ENCODE measurements at regions not wholly inside any gene's neighbourhood (a gene's known extent, or its start where the extent isn't known, plus 50 kb on each side); places are given as distances from the start of the nearest gene placed in this dataset.
"Not testable (repeated sequence)": the region's sequence is repeated elsewhere in the genome, so short reads cannot be mapped to it uniquely, and the experiment has no call there.

DNA sequence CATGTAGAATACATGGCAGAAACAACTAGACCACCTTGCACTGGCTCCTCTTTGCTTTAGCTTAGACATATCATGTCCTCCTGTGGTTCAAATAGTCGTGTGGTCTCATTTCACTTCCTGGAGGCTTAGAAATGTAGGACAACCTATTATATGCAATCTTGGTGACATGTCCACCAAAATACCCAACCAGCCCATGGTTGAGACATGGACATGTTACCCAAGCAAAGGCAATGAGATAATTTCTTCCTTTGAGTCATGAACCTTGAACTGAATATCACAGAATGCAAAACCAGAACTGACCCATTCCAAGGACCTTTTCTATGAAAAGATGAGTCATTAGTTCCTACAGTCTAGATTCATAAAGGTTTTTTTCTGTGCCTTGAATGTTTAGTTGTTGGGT lies 309.0 kb upstream of the MDFIC2 start:
- no peak for DNase-seq

GRCh38 chr3:70620956-70621355 lies 308.5 kb upstream of the MDFIC2 start:
- DNase-seq, result no peak

DNA sequence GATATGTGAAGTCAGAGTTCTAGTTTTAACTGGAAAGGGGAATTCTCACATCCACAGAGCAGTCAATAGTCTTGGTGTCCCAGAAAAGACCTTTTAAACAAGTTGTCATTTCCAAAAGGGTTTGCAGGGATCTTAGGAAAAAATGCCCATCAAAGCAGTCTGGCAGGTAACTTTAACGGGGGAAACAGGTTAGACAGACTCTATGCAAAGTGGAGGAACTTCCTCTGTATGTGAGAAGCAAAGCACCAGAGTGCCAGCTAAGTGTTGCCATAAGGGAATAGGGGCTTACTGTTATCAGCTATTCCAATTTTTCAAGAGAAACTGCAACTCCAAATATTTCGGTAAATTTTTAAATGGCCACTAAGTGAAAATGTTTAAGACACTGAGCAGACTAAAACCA lies 307.9 kb upstream of the MDFIC2 start:
- no peak for DNase-seq

GRCh38 chr3:70618151-70618550 lies 305.7 kb upstream of the MDFIC2 start:
- DNase-seq, result no peak

- DNase-seq, result not testable (repeated sequence)
These were observed 304.9 kb upstream of the MDFIC2 start for GRCh38 chr3:70617349-70617748.

DNA sequence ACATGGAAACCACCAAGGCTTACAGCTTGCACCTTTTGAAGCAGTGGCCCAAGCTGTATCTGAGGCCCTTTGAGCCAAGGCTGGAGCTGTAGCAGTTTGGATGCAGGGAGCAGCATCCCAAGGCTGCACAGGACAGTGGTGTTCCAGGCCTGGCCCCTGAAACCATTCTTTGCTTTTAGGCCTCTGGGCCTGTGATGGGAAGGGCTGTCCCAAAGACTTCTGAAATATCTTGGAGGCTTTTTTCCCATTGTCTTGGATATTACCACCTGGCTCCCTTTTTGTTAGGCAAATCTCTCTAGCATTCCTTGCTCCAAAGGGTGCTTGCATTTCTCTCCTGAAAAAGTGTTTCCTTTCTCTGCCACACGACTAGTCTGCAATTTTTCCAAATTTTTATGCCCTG lies 302.8 kb upstream of the MDFIC2 start:
- DNase-seq, result no peak

DNA sequence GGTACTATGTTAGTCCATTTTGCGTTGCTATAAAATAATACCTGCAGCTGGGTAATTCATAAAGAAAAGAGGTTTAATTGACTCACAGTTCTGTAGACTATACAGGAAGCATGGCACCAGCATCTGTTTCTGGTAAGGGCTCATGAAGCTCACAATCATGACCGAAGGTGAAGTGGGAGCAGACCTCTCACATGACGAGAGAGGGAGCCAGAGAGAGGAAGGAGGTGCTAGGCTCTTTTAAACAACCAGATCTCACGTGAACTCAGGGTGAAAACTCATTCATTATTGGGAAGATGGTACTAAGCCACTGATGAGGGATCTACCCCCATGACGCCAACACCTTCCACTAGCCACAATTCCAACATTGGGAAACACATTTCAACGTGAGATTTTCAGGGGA lies 301.7 kb upstream of the MDFIC2 start:
- DNase-seq, result no peak

DNA sequence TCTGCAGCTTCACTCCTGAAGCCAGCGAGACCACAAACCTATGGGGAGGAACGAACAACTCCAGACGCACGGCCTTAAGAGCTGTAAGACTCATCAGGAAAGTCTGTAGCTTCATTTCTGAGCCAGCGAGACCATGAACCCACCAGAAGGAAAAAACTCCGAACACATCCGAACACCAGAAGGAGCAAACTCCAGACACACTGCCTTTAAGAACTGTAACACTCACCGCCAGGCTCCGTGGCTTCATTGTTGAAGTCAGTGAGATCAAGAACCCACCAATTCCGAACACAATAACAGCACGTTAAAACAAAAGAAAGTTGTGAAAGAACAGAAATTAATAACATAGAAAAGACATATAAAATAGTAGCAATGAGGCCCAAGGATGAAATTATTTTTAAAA lies 300.5 kb upstream of the MDFIC2 start:
- DNase-seq, result no peak

DNA sequence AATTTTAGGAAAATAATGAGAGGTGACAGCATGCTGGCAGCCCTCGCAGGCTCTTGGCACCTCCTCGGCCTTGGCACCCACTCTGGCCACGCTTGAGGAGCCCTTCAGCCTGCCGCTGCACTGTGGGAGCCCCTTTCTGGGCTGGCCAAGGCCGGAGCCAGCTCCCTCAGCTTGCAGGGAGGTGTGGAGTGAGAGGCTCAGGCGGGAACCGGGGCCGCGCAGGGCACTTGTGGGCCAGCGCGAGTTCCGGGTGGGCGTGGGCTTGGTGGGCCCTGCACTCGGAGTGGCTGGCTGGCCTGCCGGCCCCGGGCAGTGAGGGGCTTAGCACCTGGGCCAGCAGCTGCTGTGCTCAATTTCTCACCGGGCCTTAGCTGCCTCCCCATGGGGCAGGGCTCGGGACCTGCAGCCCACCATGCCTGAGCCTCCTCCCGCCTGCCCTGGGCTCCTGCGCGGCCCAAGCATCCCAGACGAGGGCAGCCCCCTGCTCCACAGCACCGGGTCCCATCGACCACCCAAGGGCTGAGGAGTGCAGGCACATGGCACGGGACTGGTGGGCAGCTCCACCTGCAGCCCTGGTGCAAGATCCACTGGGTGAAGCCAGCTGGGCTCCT lies 299.3 kb upstream of the MDFIC2 start:
- not testable (repeated sequence) for DNase-seq

DNA sequence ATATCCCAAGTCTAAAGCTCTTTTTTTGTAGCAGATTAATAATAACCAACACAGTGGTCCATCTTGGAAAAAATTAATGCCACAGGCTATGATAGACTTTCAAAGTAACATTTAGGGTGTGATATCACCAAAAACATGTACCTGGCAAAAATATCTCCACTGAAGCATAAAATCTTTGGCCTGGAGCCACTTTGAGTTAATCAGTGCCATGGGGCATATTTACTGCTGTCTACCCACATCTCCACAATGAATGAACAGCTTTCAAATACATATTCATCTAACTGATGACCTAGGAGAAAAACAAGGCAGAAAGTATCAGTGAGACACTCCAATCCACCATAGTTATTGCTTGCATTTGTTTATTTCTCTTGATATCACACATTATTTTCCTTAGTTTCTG lies 296.0 kb upstream of the MDFIC2 start:
- no peak for DNase-seq

DNA sequence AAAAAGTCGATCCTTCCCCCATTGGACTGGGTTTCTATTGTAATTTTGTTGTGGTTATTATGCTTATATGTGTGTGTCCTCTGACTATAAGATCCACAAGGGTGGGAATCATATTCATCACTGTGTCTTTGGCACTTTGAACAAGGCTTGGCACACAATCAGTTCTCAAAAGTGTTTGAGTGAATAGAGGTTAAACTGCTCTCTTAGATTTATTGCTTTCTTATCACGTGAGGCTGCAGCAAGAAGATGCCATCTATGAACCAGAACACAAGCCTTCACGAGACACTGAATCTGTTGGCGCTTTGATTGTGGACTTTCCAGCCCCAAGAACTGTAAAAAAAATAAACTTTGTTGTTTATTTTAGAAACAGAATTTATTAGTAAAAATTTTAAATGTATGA lies 295.0 kb upstream of the MDFIC2 start:
- no peak for DNase-seq

GRCh38 chr3:70606018-70606417 lies 293.6 kb upstream of the MDFIC2 start:
- no peak for DNase-seq

DNA sequence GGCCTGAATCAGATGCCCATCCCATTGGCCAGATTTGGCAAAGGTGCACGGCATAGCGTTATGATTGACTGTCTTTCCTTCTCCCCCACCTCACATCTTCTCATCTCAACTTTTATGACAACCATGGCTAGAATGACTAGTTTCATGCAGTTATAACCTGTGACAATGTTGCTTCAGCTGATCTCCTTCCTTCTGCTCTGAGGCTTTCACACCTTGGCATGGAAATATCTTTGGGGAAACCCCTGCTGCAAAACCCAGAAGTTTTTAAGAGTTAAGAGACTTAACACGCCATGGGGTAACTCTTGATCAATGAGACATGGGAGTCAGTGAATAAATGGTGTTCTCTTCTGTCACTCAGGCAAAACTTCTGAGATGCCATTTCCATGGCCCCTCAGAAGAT lies 290.7 kb upstream of the MDFIC2 start:
- no peak for DNase-seq

DNA sequence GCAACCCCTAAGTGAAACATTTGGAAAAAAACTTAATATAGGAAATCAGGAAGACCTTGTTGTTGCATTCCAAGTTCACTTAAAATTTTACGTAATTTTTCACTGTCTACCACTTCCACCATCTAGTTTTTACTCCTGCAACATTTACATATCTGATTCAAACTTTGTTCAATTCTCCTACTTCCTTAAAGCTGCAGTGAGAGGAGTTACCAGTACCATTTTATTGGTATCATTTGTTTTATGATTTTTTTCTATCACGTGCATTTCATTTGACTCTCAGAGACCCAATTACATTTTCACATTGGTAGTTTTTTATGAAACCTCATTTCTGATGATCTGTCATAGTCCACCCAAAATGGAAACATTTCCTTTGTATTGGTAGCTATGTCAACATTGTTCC lies 284.9 kb upstream of the MDFIC2 start:
- no peak for DNase-seq

- no peak for DNase-seq
These were observed 271.2 kb upstream of the MDFIC2 start for GRCh38 chr3:70583682-70584081.

DNA sequence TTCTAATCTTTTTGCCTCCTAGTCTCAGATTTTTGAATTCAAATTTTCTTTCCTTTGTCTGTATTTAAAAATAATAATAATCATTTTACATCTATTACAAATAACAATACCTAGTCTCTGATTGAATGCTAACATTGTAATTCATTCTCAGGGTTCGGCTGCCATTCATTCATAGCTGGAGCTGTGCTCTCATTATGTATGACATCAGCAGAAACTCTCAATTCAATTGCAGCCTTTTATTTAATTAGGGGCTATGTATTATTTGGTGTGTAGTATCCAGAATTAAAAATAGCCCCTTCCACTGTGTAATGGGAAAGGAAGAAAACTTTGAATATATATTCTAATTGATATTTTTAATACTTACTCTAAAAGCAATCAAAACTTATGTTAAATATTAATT lies 270.4 kb upstream of the MDFIC2 start:
- no peak for DNase-seq

GRCh38 chr3:70580021-70580420 lies 267.6 kb upstream of the MDFIC2 start:
- no peak for DNase-seq

- DNase-seq, result no peak
These were observed 259.3 kb upstream of the MDFIC2 start for GRCh38 chr3:70571696-70572095.

DNA sequence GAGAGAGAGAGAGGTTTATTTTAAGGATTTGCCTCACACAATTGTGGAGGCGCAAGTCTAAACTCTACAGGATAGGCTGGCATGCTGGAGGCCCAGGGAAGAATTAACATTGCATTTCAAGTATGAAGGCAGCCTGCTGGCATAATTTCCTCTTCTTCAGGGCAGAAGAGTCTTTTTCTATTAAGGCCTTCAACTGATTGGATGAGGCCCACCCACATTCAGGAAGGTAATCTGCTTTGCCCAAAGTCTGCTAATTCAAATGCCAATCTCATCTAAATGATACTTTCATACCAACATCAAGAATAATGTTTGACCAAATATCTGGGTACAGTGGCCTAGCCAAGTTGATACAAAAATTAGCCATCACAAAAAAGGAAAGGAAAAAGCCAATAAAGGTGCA lies 258.1 kb upstream of the MDFIC2 start:
- DNase-seq, result no peak

DNA sequence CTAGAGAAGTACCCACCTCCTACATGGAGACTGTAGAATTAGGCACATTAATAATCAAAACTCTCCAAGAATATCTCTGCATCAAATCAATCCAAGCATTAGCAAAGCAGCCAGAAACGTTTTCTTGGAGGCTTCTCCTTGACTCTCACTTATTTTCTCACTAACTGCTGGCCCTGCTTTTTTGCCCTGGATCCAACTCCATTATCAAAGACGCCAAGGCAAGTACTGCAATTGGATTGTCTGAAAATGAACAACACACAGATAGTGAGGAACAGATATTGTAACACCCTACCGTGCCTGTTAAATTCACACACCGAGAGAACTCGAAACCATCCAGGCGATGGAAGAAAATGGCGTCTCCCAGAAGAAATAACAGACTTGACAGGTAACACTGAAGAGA lies 256.2 kb upstream of the MDFIC2 start:
- no peak for DNase-seq

GRCh38 chr3:70565861-70566260 lies 253.4 kb upstream of the MDFIC2 start:
- DNase-seq, result no peak

DNA sequence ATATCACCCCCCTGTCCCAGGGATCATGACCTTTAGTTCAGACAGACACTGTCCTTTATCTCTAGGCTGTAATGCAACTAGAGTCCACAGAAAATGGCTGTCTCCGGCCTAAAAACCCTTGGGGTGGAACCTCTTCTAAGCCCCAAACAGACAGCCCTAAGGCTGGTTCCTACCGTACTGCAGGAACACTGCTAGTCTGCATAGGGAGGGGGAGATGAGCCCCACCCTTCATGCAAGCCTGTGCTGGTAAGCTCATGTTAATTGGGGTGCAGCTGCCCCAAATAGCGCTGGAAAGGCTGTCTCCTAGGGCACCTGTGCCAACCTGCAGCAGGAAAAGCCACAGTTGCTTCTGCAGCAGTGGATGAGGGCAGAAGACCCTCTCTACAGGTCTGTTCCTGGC lies 252.1 kb upstream of the MDFIC2 start:
- DNase-seq, result no peak

DNA sequence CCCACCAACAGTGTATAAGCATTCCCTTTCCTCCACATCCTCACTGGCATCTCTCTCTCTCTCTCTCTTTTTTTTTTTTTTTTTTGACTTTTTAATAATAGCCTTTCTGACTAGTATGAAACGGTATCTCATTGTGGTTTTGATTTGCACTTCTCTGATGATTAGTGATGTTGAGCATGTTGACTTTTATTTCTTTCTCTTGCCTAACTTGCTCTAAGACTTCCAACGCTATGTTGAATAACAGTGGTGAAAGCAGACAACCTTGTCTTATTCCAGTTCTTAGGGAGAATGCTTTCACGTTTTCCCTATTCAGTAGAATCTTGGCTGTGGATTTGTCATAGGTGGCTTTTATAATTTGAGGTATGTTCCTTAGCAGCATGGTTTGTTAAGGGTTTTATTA lies 249.4 kb upstream of the MDFIC2 start:
- DNase-seq, result no peak

GRCh38 chr3:70558956-70559355 lies 246.5 kb upstream of the MDFIC2 start:
- no peak for DNase-seq

DNA sequence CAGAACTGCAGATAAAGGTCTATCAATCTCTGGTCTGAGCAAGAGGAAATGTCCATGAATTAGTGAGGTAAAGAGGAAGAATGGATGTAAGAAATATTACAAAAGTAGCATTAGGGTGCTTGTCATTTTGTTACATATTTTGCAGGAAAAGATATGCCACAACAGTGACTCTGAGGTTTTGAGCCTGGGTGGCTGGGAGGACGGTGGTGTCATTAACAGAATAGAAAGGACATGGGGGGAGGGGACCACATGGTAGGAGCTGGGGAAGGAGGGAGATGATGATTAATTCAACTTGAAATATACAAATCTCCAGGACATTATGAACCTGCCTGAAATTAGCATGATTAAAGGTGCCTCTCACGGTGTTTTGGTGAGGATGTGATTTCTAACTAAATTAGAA lies 245.5 kb upstream of the MDFIC2 start:
- DNase-seq, result no peak

- no peak for DNase-seq
These were observed 243.6 kb upstream of the MDFIC2 start for GRCh38 chr3:70556056-70556455.
